Transverse colon (tissue), 4 donors: ENCODE measurements at regions not wholly inside any gene's neighbourhood (a gene's known extent, or its start where the extent isn't known, plus 50 kb on each side); places are given as distances from the start of the nearest gene placed in this dataset.

Source experiments
- CTCF ChIP-seq, 5 experiments: fragments of 200-600 bp in 3 of 5; fragments of 450-650 bp in 2 of 5; sonication (generic) in 3 of 5; IDR thresholded peaks; 1 replicate in 2 of 5; 2 replicates in 3 of 5; pipeline ENCODE4 v1.5.1; 2016 to 2017; ENCODE audit warnings: antibody characterized with exemption in 5 of 5, inconsistent platforms in 3 of 5, mild to moderate bottlenecking in 2 of 5, moderate library complexity in 1 of 5
- EP300 ChIP-seq: sonication (generic); formaldehyde crosslinking; IDR thresholded peaks from one replicate; pipeline ENCODE4 v1.6.1; 2017; ENCODE audit warnings: antibody characterized with exemption, low read depth
- POLR2A ChIP-seq: fragments of 450-650 bp; IDR thresholded peaks from one replicate; pipeline ENCODE4 v1.6.1; 2016; ENCODE audit warnings: antibody characterized with exemption, mild to moderate bottlenecking, moderate library complexity
- POLR2AphosphoS5 ChIP-seq, 3 donors: sonication (generic); formaldehyde crosslinking; IDR thresholded peaks; one replicate each; pipeline ENCODE4 v1.6.1; 2016; ENCODE audit warnings: antibody characterized with exemption in 3 of 3

- TF ChIP-seq POLR2AphosphoS5 (IDR thresholded peaks at IDR 0.05) = no peak
- TF ChIP-seq EP300 = no peak
- no peak for TF ChIP-seq CTCF (IDR thresholded peaks at IDR 0.05)
- no peak for TF ChIP-seq POLR2A
These were observed 332.7 kb downstream of the PDCD6IP start for GRCh38 chr3:34131091-34131490.
